Mesendoderm (in vitro differentiated cells): ENCODE measurements at regions not wholly inside any gene's neighbourhood (a gene's known extent, or its start where the extent isn't known, plus 50 kb on each side); places are given as distances from the start of the nearest gene placed in this dataset.

ENCODE experiments used
- DNase-seq: peaks from one replicate; pipeline ENCODE4 v3.0.0; 2013
- H2AK5ac ChIP-seq: 2 replicates; pipeline ENCODE4 v1.6.1; 2013; ENCODE audit warnings: low read length, inconsistent platforms
- H2BK120ac ChIP-seq: 2 replicates; pipeline ENCODE4 v1.6.1; 2013; ENCODE audit warnings: low read depth, mild to moderate bottlenecking, low read length, moderate library complexity, mixed read lengths
- H2BK15ac ChIP-seq: replicated peaks from 2 replicates; pipeline ENCODE4 v1.6.1; 2013; ENCODE audit warnings: low read depth, mild to moderate bottlenecking, moderate library complexity
- H2BK5ac ChIP-seq: 2 replicates; pipeline ENCODE4 v1.6.1; 2013; ENCODE audit warnings: low read length, inconsistent platforms
- H3K18ac ChIP-seq: 2 replicates; pipeline ENCODE4 v1.6.1; 2013; ENCODE audit warnings: mild to moderate bottlenecking, low read length, mixed read lengths
- H3K23ac ChIP-seq: one replicate; pipeline ENCODE4 v1.6.1; 2013; ENCODE audit warnings: low read length
- H3K27ac ChIP-seq: 2 replicates; pipeline ENCODE4 v1.5.1; 2013; ENCODE audit warnings: low read depth, mild to moderate bottlenecking, inconsistent platforms, low read length, moderate library complexity
- H3K27me3 ChIP-seq: 2 replicates; pipeline ENCODE4 v1.6.1; 2013; ENCODE audit warnings: low read length, control low read depth, mild to moderate bottlenecking, inconsistent platforms; ENCODE audit not compliant: insufficient read depth, poor library complexity
- H3K36me3 ChIP-seq: 2 replicates; pipeline ENCODE4 v1.6.1; 2013; ENCODE audit warnings: low read length, inconsistent platforms; ENCODE audit not compliant: control insufficient read depth, insufficient read depth
- H3K4ac ChIP-seq: one replicate; pipeline ENCODE4 v1.6.1; 2013; ENCODE audit warnings: low read depth, mild to moderate bottlenecking, low read length, moderate library complexity
- H3K4me1 ChIP-seq: 2 replicates; pipeline ENCODE4 v1.6.1; 2013; ENCODE audit warnings: low read depth, low read length, inconsistent platforms; ENCODE audit not compliant: control insufficient read depth
- H3K4me2 ChIP-seq: 2 replicates; pipeline ENCODE4 v1.6.1; 2013; ENCODE audit warnings: low read length
- H3K4me3 ChIP-seq: 2 replicates; pipeline ENCODE4 v1.5.1; 2013; ENCODE audit warnings: mild to moderate bottlenecking, low read length
- H3K56ac ChIP-seq: one replicate; pipeline ENCODE4 v1.6.1; 2013; ENCODE audit warnings: low read length
- H3K79me1 ChIP-seq: 2 replicates; pipeline ENCODE4 v1.6.1; 2013; ENCODE audit warnings: low read length, inconsistent platforms
- H3K79me2 ChIP-seq: 2 replicates; pipeline ENCODE4 v1.6.1; 2013; ENCODE audit warnings: mild to moderate bottlenecking, low read length; ENCODE audit not compliant: control insufficient read depth, insufficient read depth
- H3K9ac ChIP-seq: 2 replicates; pipeline ENCODE4 v1.6.1; 2013; ENCODE audit warnings: low read length, inconsistent platforms
- H4K5ac ChIP-seq: one replicate; pipeline ENCODE4 v1.6.1; 2013; ENCODE audit warnings: low read length
- H4K8ac ChIP-seq: one replicate; pipeline ENCODE4 v1.6.1; 2013; ENCODE audit warnings: low read depth, mild to moderate bottlenecking, control low read depth, low read length, moderate library complexity
- WGBS: extraction: QIAGEN DNeasy Blood & Tissue Kit; methylation state at CpG from one replicate; pipeline ENCODE4 v1.1.7; 2013; ENCODE audit warnings: low lambda C conversion rate, missing lambda C conversion rate; ENCODE audit not compliant: insufficient coverage; ENCODE audit errors: extremely low coverage; 5-methylcytosine and 5-hydroxymethylcytosine counted together

GRCh38 chr3:160105907-160106584, 117.4 kb downstream of the IL12A start:
- H3K18ac ChIP-seq: no peak overlapping the region
- no peak overlapping the region for H2BK120ac ChIP-seq
- H3K27me3 ChIP-seq: no peaks in the 10 kb centered on the region
- no peak overlapping the region for H3K4me3 ChIP-seq
- no peak overlapping the region for H3K4me2 ChIP-seq
- H4K8ac ChIP-seq: no peak overlapping the region
- H2BK15ac ChIP-seq: no peak overlapping the region
- DNase-seq: no peak
- H3K79me2 ChIP-seq: no peaks in the 10 kb centered on the region
- H3K4me1 ChIP-seq: no peaks in the 10 kb centered on the region
- WGBS: no CpG with 5 or more reads among the region's 1 CpG
- no peaks in the 10 kb centered on the region for H3K79me1 ChIP-seq
- H3K9ac ChIP-seq: no peak overlapping the region
- H4K5ac ChIP-seq: no peak overlapping the region
- H3K36me3 ChIP-seq: no peaks in the 10 kb centered on the region
- no peak overlapping the region for H3K27ac ChIP-seq
- no peak overlapping the region for H3K56ac ChIP-seq
- H2BK5ac ChIP-seq: no peak overlapping the region
- no peak overlapping the region for H3K23ac ChIP-seq
- H3K4ac ChIP-seq: no peak overlapping the region
- H2AK5ac ChIP-seq: no peak overlapping the region

DNA sequence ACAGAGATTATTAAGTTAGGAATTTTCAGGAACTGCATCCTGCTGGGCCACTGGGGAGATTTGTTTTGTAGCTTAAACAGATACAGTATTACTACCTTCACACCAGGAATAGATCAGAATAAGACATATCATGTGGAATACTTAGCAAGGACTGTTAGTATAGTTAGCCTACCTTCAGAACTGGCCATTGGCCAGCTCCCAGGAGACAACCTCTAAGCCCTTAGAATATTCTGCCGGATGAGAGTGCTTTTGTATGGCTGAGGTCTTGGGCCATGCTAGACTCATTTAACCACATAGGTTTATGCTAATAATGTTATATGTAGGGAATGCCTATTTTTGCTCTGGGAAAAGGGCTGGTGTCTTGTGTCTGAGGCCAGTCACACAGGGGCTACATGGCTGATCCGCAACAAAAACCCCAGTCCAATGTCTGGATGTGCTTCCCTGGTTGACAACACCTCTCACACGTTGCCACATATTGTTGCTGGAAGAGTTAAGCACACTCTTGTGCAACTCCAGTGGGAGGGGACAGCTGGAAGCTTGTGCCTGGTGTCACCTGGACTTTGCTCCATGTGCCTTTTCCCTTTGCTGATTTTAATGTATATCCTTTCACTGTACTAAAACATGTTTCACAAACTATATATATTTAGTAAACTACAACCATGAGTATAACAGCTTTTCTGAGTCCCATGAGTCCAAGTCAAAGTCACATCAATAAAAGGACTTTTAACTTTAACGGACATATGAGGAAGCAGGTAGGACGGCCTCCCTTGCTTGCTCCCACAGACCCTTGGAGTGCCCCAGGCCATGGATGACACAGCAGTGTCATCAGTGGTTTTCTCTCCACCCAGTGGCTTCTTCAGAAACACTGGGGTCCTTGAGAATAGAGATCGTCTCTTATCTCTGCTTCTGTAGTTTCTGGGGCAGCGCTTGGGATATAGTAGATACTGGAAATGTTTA, 118.0 kb upstream of the C3orf80 start:
- H2BK120ac ChIP-seq: no peak overlapping the region
- no peaks in the 10 kb centered on the region for H3K36me3 ChIP-seq
- H3K56ac ChIP-seq: no peak overlapping the region
- H3K4me3 ChIP-seq: no peak overlapping the region
- no peak overlapping the region for H3K9ac ChIP-seq
- no peaks in the 10 kb centered on the region for H3K79me1 ChIP-seq
- no peak overlapping the region for H3K4ac ChIP-seq
- H3K18ac ChIP-seq: no peak overlapping the region
- H3K23ac ChIP-seq: no peak overlapping the region
- H2AK5ac ChIP-seq: no peak overlapping the region
- H3K4me2 ChIP-seq: no peak overlapping the region
- DNase-seq: peak; percentile 48
- no peak overlapping the region for H4K5ac ChIP-seq
- H2BK15ac ChIP-seq: no peak overlapping the region
- WGBS: no CpG with 5 or more reads among the region's 7 CpGs
- H2BK5ac ChIP-seq: no peak overlapping the region
- H3K27me3 ChIP-seq: no peaks in the 10 kb centered on the region
- H3K4me1 ChIP-seq: no peaks in the 10 kb centered on the region
- H3K79me2 ChIP-seq: no peaks in the 10 kb centered on the region
- no peak overlapping the region for H4K8ac ChIP-seq
- H3K27ac ChIP-seq: no peak overlapping the region

DNA sequence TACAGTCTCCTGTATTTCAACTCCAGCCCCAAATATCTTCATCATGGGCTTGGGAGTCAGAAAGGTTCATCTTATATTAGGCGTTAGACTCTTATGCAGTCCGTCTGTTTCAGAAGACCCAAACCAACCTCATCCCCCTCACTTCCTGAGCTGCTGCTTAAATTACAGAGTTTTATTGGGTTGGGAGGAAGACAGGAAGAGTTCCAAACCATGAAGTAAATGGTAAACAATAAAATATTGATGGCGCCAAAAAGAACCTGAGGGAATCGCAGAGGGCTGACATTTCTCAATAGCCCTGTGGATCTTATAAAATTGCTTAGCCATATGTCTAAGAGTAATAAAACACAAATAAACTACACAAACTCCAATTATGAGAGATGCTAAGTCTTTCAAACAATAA, 116.9 kb upstream of the C3orf80 start:
- no peak overlapping the region for H3K56ac ChIP-seq
- no peak overlapping the region for H2BK120ac ChIP-seq
- no peak overlapping the region for H3K4me2 ChIP-seq
- no peak overlapping the region for H3K9ac ChIP-seq
- DNase-seq: no peak
- no peaks in the 10 kb centered on the region for H3K4me1 ChIP-seq
- no peak overlapping the region for H2BK15ac ChIP-seq
- H3K4ac ChIP-seq: no peak overlapping the region
- H3K27me3 ChIP-seq: no peaks in the 10 kb centered on the region
- H2BK5ac ChIP-seq: no peak overlapping the region
- no peak overlapping the region for H3K4me3 ChIP-seq
- no CpG with 5 or more reads among the region's 4 CpGs for WGBS
- H3K23ac ChIP-seq: no peak overlapping the region
- H3K79me1 ChIP-seq: no peaks in the 10 kb centered on the region
- H3K27ac ChIP-seq: no peak overlapping the region
- H4K8ac ChIP-seq: no peak overlapping the region
- H4K5ac ChIP-seq: no peak overlapping the region
- H3K18ac ChIP-seq: no peak overlapping the region
- H3K79me2 ChIP-seq: no peaks in the 10 kb centered on the region
- H2AK5ac ChIP-seq: no peak overlapping the region
- no peaks in the 10 kb centered on the region for H3K36me3 ChIP-seq

DNA sequence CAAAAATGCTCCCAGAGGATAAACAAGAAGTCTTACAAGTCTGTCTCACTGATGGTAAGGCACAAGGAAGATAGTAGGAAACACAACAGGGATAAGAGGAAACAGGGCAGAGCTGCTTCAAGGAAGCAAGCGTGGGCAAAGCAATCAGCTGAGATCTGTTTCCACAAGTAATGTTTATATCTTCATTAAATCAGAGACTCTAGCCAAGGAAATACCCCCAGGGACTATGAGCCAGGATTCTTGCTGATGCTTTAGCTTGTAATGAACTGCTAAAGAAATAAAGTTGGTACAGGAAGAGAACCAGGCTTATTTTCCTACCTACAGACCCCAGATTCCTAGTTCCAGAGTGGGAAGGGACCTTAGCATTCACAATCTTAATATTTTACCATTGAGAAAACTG, 112.7 kb upstream of the C3orf80 start:
- no peak overlapping the region for H3K56ac ChIP-seq
- H3K4ac ChIP-seq: no peak overlapping the region
- H3K79me2 ChIP-seq: no peaks in the 10 kb centered on the region
- H4K5ac ChIP-seq: no peak overlapping the region
- no peak overlapping the region for H2BK5ac ChIP-seq
- no peaks in the 10 kb centered on the region for H3K27me3 ChIP-seq
- H3K4me1 ChIP-seq: no peaks in the 10 kb centered on the region
- H3K9ac ChIP-seq: no peak overlapping the region
- H3K18ac ChIP-seq: no peak overlapping the region
- no peak overlapping the region for H3K4me3 ChIP-seq
- no CpG with 5 or more reads among the region's 1 CpG for WGBS
- no peak overlapping the region for H2AK5ac ChIP-seq
- no peak overlapping the region for H3K27ac ChIP-seq
- H3K36me3 ChIP-seq: no peaks in the 10 kb centered on the region
- no peaks in the 10 kb centered on the region for H3K79me1 ChIP-seq
- H4K8ac ChIP-seq: no peak overlapping the region
- DNase-seq: no peak
- H3K4me2 ChIP-seq: no peak overlapping the region
- no peak overlapping the region for H3K23ac ChIP-seq
- no peak overlapping the region for H2BK120ac ChIP-seq
- no peak overlapping the region for H2BK15ac ChIP-seq

DNA sequence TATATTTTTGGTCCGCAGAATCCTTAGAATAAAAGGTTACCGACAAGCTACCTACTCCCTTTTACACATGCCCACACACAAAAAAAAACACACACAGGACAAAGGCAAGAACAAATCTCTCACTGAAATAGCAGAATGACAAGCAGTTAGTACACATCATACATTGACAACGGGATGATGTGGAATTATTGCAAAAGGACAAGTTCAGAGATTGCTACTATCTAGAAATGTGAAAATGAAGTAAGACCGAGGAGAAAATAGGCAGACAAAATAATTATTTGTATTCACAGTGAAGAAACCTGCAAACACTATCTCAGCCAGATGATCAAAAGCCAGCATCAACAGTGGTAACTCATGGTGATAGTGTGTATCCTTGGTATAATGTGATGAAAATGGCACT, 112.2 kb upstream of the C3orf80 start:
- Histone ChIP-seq H3K79me2 (no peaks in the 10 kb centered on the region), H2BK15ac (no peak overlapping the region), H3K27me3 (no peaks in the 10 kb centered on the region), H3K4me3 (no peak overlapping the region), H3K4me2 (no peak overlapping the region), H3K4me1 (no peaks in the 10 kb centered on the region), H4K5ac (no peak overlapping the region), H3K18ac (no peak overlapping the region), H3K56ac (no peak overlapping the region), H2AK5ac (no peak overlapping the region), H3K23ac (no peak overlapping the region), H3K79me1 (no peaks in the 10 kb centered on the region), H4K8ac (no peak overlapping the region), H2BK5ac (no peak overlapping the region), H2BK120ac (no peak overlapping the region), H3K36me3 (no peaks in the 10 kb centered on the region), H3K4ac (no peak overlapping the region), H3K9ac (no peak overlapping the region), H3K27ac (no peak overlapping the region)
- WGBS: no CpG with 5 or more reads among the region's 4 CpGs
- DNase-seq: no peak
